ENCODE measurements at regions not wholly inside any gene's neighbourhood (a gene's known extent, or its start where the extent isn't known, plus 50 kb on each side); places are given as distances from the start of the nearest gene placed in this dataset.
"Not testable (repeated sequence)": the region's sequence is repeated elsewhere in the genome, so short reads cannot be mapped to it uniquely, and the experiment has no call there.

- TF ChIP-seq POLR2A, POLR2AphosphoS5 (IDR thresholded peaks at IDR 0.05; ENCODE audit: low read depth, low read length): not testable (repeated sequence)
Measured at GRCh38 chr16:79937671-79938070, 337.1 kb upstream of the MAF start.
